Keratinocyte (primary cell): ENCODE measurements at regions not wholly inside any gene's neighbourhood (a gene's known extent, or its start where the extent isn't known, plus 50 kb on each side); places are given as distances from the start of the nearest gene placed in this dataset.

Experiments used
- DNase-seq: peaks from one replicate; pipeline ENCODE4 v3.0.0-alpha.2; 2011; ENCODE audit warnings: low read depth, missing footprints, low spot score
- FAIRE-seq: peaks from 2 replicates; lab custom pipeline; 2011; peaks lifted over from hg19 to GRCh38; lab: Jason Lieb, UNC
- H2AFZ ChIP-seq: 2 replicates; pipeline ENCODE4 v1.6.0; 2012; ENCODE audit warnings: low read length, control low read depth, inconsistent platforms; ENCODE audit not compliant: control insufficient read depth
- H3K27ac ChIP-seq: 2 replicates; pipeline ENCODE4 v1.5.1; 2011; ENCODE audit warnings: low read length; ENCODE audit not compliant: control insufficient read depth, insufficient read depth
- H3K27me3 ChIP-seq: 3 replicates; pipeline ENCODE4 v1.6.0; 2011; ENCODE audit warnings: low read length; ENCODE audit not compliant: control insufficient read depth, insufficient read depth; ENCODE audit errors: extremely low read depth
- H3K36me3 ChIP-seq, 2 experiments: 2 replicates in 1 of 2; 3 replicates in 1 of 2; pipeline ENCODE4 v1.5.1; 2011; ENCODE audit warnings: low read length in 2 of 2, mild to moderate bottlenecking in 1 of 2; ENCODE audit not compliant: control insufficient read depth in 2 of 2, insufficient read depth in 2 of 2; ENCODE audit errors: extremely low read depth in 1 of 2
- H3K4me1 ChIP-seq: 3 replicates; pipeline ENCODE4 v1.5.1; 2011; ENCODE audit warnings: low read length; ENCODE audit not compliant: control insufficient read depth, insufficient read depth; ENCODE audit errors: extremely low read depth
- H3K4me2 ChIP-seq: 3 replicates; pipeline ENCODE4 v1.6.0; 2011; ENCODE audit warnings: low read depth, low read length; ENCODE audit not compliant: control insufficient read depth, insufficient read depth; ENCODE audit errors: extremely low read depth
- H3K4me3 ChIP-seq, 3 experiments: fragments of 200-600 bp in 1 of 3; sonication (generic) in 1 of 3; 2 replicates in 2 of 3; 3 replicates in 1 of 3; pipeline ENCODE4 v1.5.1; 2011 to 2016; ENCODE audit warnings: low read length in 3 of 3, mild to moderate bottlenecking in 3 of 3, control low read depth in 2 of 3, inconsistent platforms in 1 of 3, low read depth in 1 of 3, mixed read lengths in 1 of 3, mixed run types in 1 of 3, moderate library complexity in 1 of 3; ENCODE audit not compliant: control insufficient read depth in 2 of 3, insufficient read depth in 2 of 3; ENCODE audit errors: extremely low read depth in 1 of 3
- H3K79me2 ChIP-seq: 2 replicates; pipeline ENCODE4 v1.6.0; 2012; ENCODE audit warnings: low read length; ENCODE audit not compliant: control insufficient read depth, insufficient read depth
- H3K9ac ChIP-seq: 3 replicates; pipeline ENCODE4 v1.6.0; 2011; ENCODE audit warnings: low read length; ENCODE audit not compliant: control insufficient read depth, insufficient read depth; ENCODE audit errors: extremely low read depth
- H3K9me1 ChIP-seq: 3 replicates; pipeline ENCODE4 v1.6.0; 2011; ENCODE audit warnings: low read length; ENCODE audit not compliant: control insufficient read depth, insufficient read depth; ENCODE audit errors: extremely low read depth
- H3K9me3 ChIP-seq: 2 replicates; pipeline ENCODE4 v1.5.1; 2012; ENCODE audit warnings: low read depth, low read length; ENCODE audit not compliant: control insufficient read depth
- H4K20me1 ChIP-seq: 3 replicates; pipeline ENCODE4 v1.6.0; 2011; ENCODE audit warnings: low read length; ENCODE audit not compliant: control insufficient read depth, insufficient read depth; ENCODE audit errors: extremely low read depth
- EZH2 ChIP-seq: IDR thresholded peaks from one replicate; pipeline ENCODE4 v1.6.1; 2012; ENCODE audit warnings: inconsistent platforms, mild to moderate bottlenecking, low read length, moderate library complexity
- dilution Hi-C: fragments of 300-500 bp; cut with MboI; formaldehyde crosslinking; loops from one replicate; pipeline ENCODE4 v1.7.0; 2020; ENCODE audit warnings: low sequenced_read_pairs; ENCODE audit not compliant: extremely low pct_ligation_motif_present
- TF ChIP-seq, protein P1 (sequence below), 3 experiments: IDR thresholded peaks in 1 of 3; conservative IDR thresholded peaks in 1 of 3; optimal IDR thresholded peaks in 1 of 3; 2 replicates in 2 of 3; 3 replicates in 1 of 3; pipeline versions ENCODE3 to v1.5.1; 2011; ENCODE audit warnings: low read length in 3 of 3, mild to moderate bottlenecking in 3 of 3, moderate library complexity in 2 of 3, control low read depth in 1 of 3, inconsistent platforms in 1 of 3; ENCODE audit not compliant: insufficient read depth in 2 of 3; ENCODE audit errors: extremely low read depth in 1 of 3

- Histone ChIP-seq H3K79me2 (peaks cover 23% of the 10 kb centered on the region), H3K4me2 (no peak overlapping the region), H3K9me3 (no peaks in the 10 kb centered on the region), H3K27me3 (no peaks in the 10 kb centered on the region), H3K4me1 (peaks cover 25% of the 10 kb centered on the region), H3K9ac (no peak overlapping the region), H3K27ac (no peak overlapping the region), H3K4me3 (peak overlapping the region in 1 of 3 experiments; percentile 32), H3K9me1 (no peaks in the 10 kb centered on the region), H2AFZ (no peak overlapping the region), H4K20me1 (no peaks in the 10 kb centered on the region), H3K36me3 (peaks cover 0 to 3% of the 10 kb centered on the region in 2 experiments)
- TF ChIP-seq, protein P1, sequence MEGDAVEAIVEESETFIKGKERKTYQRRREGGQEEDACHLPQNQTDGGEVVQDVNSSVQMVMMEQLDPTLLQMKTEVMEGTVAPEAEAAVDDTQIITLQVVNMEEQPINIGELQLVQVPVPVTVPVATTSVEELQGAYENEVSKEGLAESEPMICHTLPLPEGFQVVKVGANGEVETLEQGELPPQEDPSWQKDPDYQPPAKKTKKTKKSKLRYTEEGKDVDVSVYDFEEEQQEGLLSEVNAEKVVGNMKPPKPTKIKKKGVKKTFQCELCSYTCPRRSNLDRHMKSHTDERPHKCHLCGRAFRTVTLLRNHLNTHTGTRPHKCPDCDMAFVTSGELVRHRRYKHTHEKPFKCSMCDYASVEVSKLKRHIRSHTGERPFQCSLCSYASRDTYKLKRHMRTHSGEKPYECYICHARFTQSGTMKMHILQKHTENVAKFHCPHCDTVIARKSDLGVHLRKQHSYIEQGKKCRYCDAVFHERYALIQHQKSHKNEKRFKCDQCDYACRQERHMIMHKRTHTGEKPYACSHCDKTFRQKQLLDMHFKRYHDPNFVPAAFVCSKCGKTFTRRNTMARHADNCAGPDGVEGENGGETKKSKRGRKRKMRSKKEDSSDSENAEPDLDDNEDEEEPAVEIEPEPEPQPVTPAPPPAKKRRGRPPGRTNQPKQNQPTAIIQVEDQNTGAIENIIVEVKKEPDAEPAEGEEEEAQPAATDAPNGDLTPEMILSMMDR (optimal IDR thresholded peaks at IDR 0.05 in 1 of 3, IDR thresholded peaks at IDR 0.05 in 1 of 3, conservative IDR thresholded peaks at IDR 0.05 in 1 of 3; ENCODE audit: extremely low read depth in 1 of 3, insufficient read depth in 2 of 3, low read length in 3 of 3): no peak
- no peak for TF ChIP-seq EZH2
- DNase-seq (no peak), FAIRE-seq (no peak)
- dilution Hi-C loops: no loop called here
Observed at GRCh38 chr3:98984024-98984423, 82.5 kb upstream of the DCBLD2 start.

DNA sequence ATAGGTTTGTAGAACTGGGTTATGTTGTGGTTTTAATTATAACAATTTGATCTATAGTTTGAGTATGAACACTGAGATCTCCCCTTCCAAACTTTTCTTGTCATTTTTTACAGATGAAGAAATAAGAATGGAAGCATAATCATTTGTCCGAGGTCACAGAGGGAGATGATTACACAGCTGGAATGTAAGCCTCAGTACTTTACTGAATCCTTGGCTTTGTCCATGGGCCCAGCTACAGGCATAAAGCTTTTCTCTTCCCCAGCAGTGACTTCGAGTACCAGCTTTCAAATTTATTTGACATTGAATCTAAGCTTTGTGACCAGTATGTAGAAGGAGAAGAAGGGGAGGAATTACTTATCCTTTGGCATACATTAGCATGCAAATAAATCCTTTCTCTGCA lies 80.9 kb upstream of the DCBLD2 start:
- H4K20me1 ChIP-seq: no peaks in the 10 kb centered on the region
- H3K4me2 ChIP-seq: peak overlapping the region; percentile 29
- FAIRE-seq (peak; percentile 57), DNase-seq (no peak)
- H3K79me2 ChIP-seq: peaks cover 23% of the 10 kb centered on the region
- no peak overlapping the region for H2AFZ ChIP-seq
- peaks cover 0 to 3% of the 10 kb centered on the region in 2 experiments for H3K36me3 ChIP-seq
- no peaks in the 10 kb centered on the region for H3K9me1 ChIP-seq
- peak overlapping the region; percentile 30 for H3K9ac ChIP-seq
- H3K9me3 ChIP-seq: no peaks in the 10 kb centered on the region
- dilution Hi-C loops: no loop called here
- no peaks in the 10 kb centered on the region for H3K27me3 ChIP-seq
- peak overlapping the region; percentile 13 for H3K27ac ChIP-seq
- H3K4me1 ChIP-seq: peaks cover 34% of the 10 kb centered on the region
- peak overlapping the region in 2 of 3 experiments; percentile 46 to 48 for H3K4me3 ChIP-seq
- TF ChIP-seq, protein P1 (optimal IDR thresholded peaks at IDR 0.05 in 1 of 3, IDR thresholded peaks at IDR 0.05 in 1 of 3, conservative IDR thresholded peaks at IDR 0.05 in 1 of 3; ENCODE audit: extremely low read depth in 1 of 3, insufficient read depth in 2 of 3, low read length in 3 of 3): no peak
- no peak for TF ChIP-seq EZH2
